BJ (cell line): ENCODE measurements at regions not wholly inside any gene's neighbourhood (a gene's known extent, or its start where the extent isn't known, plus 50 kb on each side); places are given as distances from the start of the nearest gene placed in this dataset.

Source experiments
- CTCF ChIA-PET: fragments of 350-600 bp; formaldehyde crosslinking; extraction: SDS; loops from one replicate; lab custom pipeline; 2021; ENCODE audit warnings: antibody characterized with exemption, inconsistent platforms; lab: Yijun Ruan, JAX
- POLR2A ChIA-PET: fragments of 300-600 bp; sonication (Branson Sonifier 250); formaldehyde crosslinking; extraction: SDS; loops from one replicate; lab custom pipeline; 2021; ENCODE audit warnings: antibody characterized with exemption; lab: Charles Lee
- DNase-seq: peaks from one replicate; pipeline ENCODE4 v3.0.0-alpha.2; 2011; ENCODE audit warnings: low read depth
- H3K27me3 ChIP-seq: 2 replicates; pipeline ENCODE4 v1.6.0; 2011; ENCODE audit warnings: low read length; ENCODE audit not compliant: control insufficient read depth, insufficient read depth
- H3K36me3 ChIP-seq: 2 replicates; pipeline ENCODE4 v1.5.1; 2011; ENCODE audit warnings: low read length; ENCODE audit not compliant: control insufficient read depth, insufficient read depth
- H3K4me3 ChIP-seq: 2 replicates; pipeline ENCODE4 v1.5.1; 2011; ENCODE audit warnings: low read depth, mild to moderate bottlenecking, control low read depth, low read length
- CTCF ChIP-seq: IDR thresholded peaks from 2 replicates; pipeline ENCODE4 v1.5.1; 2011; ENCODE audit warnings: low read depth, mild to moderate bottlenecking, control low read depth, inconsistent platforms, low read length, moderate library complexity; ENCODE audit not compliant: insufficient read depth

DNA sequence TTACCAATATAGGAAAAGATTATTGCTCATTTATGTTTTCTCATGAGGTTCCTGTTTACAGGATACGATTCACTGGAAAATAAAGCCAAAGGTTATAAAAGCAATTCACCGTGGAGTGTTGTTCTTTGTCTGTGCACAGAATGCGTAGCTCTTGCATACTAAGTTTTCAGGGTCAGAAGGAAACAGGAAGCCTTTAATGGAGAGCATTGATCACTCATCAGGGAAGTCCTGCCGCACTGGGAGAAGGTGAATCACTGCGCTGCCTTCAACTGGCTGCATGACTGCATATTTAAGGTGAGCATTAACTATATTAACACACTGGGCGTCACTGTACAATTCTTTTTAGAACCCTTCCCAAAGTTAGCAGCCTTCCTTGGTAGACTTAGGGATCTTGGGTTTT is 74.1 kb upstream of the SYK start:
- ChIA-PET CTCF (no interaction called here), POLR2A (no interaction called here)
- Histone ChIP-seq H3K36me3 (no peaks in the 10 kb centered on the region), H3K27me3 (no peaks in the 10 kb centered on the region), H3K4me3 (no peak overlapping the region)
- no peak for TF ChIP-seq CTCF
- no peak for DNase-seq

DNA sequence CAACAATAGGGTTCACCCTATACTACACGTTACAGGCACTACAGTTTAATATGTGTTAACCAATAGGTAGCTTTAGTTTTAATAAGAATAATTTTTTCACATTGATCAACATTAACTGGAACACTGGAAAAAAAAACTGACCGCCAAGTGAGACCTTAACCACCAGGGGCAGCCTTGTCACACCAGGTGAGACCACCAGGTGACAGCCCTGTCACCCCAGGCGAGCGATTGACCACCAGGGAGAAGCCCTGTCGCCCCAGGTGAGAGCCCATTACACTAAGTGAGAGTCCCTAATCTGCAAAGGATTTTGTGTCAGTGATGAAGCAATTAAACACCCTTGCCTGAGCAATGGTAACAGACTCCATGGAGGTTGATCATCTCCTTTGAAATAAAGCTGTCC is 75.4 kb upstream of the SYK start:
- TF ChIP-seq CTCF = no peak
- ChIA-PET POLR2A (no interaction called here), CTCF (interaction anchor here (0.8 kb wide), 1 partner anchor 784 kb away, joined by 3 read pairs; no protein-coding TSS in a partner anchor)
- Histone ChIP-seq H3K27me3 (no peaks in the 10 kb centered on the region), H3K36me3 (no peaks in the 10 kb centered on the region), H3K4me3 (no peak overlapping the region)
- no peak for DNase-seq

DNA sequence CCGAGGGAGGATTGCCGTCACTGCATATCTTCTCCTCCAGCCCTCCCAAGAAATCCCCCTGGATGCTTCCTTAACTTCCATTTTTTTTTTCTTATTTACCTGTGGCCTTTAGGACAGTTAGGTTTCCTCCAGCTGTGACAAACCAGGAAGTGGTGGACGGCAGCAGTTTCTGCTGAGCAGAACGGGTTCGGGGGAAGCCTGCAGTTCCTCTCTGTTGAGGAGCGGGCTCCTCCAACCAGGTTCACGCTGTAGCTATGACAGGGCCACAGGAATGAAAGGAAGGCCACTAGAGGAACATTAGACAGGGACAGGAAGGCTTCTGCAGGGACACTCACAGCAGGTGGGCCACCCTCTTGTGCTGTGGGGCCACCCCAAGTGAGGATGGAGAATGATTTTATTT is 76.7 kb upstream of the SYK start:
- ChIA-PET CTCF (no interaction called here), POLR2A (no interaction called here)
- Histone ChIP-seq H3K4me3 (no peak overlapping the region), H3K27me3 (no peaks in the 10 kb centered on the region), H3K36me3 (no peaks in the 10 kb centered on the region)
- DNase-seq = no peak
- TF ChIP-seq CTCF = no peak

GRCh38 chr9:90724112-90724511 is 77.5 kb upstream of the SYK start:
- Histone ChIP-seq H3K4me3 (no peak overlapping the region), H3K27me3 (no peaks in the 10 kb centered on the region), H3K36me3 (no peaks in the 10 kb centered on the region)
- ChIA-PET POLR2A (no interaction called here), CTCF (no interaction called here)
- no peak for TF ChIP-seq CTCF
- no peak for DNase-seq

DNA sequence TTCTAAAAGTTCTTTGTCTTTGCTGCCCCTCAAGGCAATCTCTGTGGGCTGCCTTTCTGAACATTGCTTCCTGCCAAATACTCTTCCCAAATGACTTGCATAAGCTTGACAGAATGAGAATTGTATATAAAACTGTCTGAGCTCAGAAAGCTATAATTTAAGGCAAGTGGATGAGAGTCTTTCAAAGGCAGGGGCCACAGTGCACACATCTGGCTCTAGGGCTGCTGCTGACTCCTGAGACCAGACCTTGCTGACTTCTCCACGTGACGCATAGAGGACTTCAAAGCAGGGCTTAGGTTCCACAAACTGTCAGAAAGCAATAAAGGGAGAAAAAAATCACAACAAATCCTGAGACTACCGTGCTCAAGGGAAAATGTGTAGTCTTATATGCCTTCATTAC is 79.4 kb upstream of the DIRAS2 start:
- POLR2A ChIA-PET = no interaction called here
- H3K4me3 ChIP-seq = no peak overlapping the region
- H3K36me3 ChIP-seq = no peaks in the 10 kb centered on the region
- H3K27me3 ChIP-seq = no peaks in the 10 kb centered on the region
- CTCF ChIA-PET = no interaction called here
- TF ChIP-seq CTCF = no peak
- no peak for DNase-seq
